ENCODE measurements at regions not wholly inside any gene's neighbourhood (a gene's known extent, or its start where the extent isn't known, plus 50 kb on each side); places are given as distances from the start of the nearest gene placed in this dataset.

DNA sequence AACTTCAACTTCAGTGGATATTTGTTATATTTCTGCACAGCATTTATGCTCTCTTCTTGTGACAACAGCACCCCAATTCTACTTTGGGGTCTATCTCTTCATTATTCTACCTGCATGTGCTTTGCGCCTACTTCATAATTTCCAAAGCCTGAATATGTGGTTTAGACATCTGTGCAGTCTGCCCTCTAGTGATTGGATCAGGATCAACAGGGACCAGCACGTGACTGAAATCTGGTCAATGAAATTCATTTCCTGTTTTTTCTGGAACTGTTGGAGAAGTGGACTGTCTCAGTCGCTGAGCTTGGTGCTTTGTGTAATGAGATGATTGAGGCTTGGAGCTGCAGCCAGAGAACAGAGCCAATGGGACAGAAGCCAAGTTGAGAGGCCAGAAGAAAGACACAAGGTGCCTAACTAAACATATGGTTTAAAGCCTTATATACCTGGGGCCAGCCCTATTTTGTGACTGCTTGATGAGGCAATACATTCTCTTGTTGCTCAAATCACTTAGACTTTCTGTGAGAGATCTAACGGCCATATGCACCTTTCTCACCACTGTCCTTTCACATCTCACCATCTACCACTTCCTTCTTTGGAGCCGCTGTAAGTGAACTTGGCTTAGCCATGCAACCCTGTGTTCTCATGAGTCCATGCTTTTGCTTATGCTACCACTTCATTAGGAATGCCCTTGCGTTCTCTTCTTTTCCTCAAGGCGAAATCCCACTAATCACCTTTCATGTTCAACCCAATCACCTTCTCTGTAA, 68.8 kb upstream of the PPP2R2B start:
- WGBS, 2 donors = 70 to 75% methylated on average over 7 of the region's 7 CpGs
- no peak overlapping the region for H3K27ac ChIP-seq

GRCh38 chr5:146948666-146949065, 70.1 kb upstream of the PPP2R2B start:
- Histone ChIP-seq H3K4me3 (no peak overlapping the region), H3K9me3 (no peaks in the 10 kb centered on the region), H3K27ac (no peak overlapping the region), H3K4me1 (no peaks in the 10 kb centered on the region), H3K27me3 (no peaks in the 10 kb centered on the region), H3K36me3 (no peaks in the 10 kb centered on the region)
- no peak for DNase-seq
- intact Hi-C loops (cut with DNase I) = no loop called here
- TF ChIP-seq POLR2A (IDR thresholded peaks at IDR 0.05) (no peak), POLR2AphosphoS5 (IDR thresholded peaks at IDR 0.05) (no peak), EP300 (IDR thresholded peaks at IDR 0.05) (no peak), CTCF (IDR thresholded peaks at IDR 0.05) (no peak)

More for the DNA sequence above, 68.8 kb upstream of the PPP2R2B start:
- H3K9me3 ChIP-seq = no peaks in the 10 kb centered on the region
- no peak for DNase-seq
- H3K4me1 ChIP-seq = no peaks in the 10 kb centered on the region
- no peaks in the 10 kb centered on the region for H3K36me3 ChIP-seq
- intact Hi-C loops (cut with DNase I) = no loop called here
- TF ChIP-seq EP300 (IDR thresholded peaks at IDR 0.05) (no peak), CTCF (IDR thresholded peaks at IDR 0.05) (no peak), POLR2AphosphoS5 (IDR thresholded peaks at IDR 0.05) (no peak), POLR2A (IDR thresholded peaks at IDR 0.05) (no peak)
- no peak overlapping the region for H3K4me3 ChIP-seq
- H3K27me3 ChIP-seq = no peaks in the 10 kb centered on the region

GRCh38 chr5:146952168-146952567, 73.6 kb upstream of the PPP2R2B start:
- WGBS, 2 donors = 55 to 60% methylated on average over 2 of the region's 2 CpGs
- Histone ChIP-seq H3K27ac (no peak overlapping the region), H3K9me3 (no peaks in the 10 kb centered on the region), H3K27me3 (no peaks in the 10 kb centered on the region), H3K36me3 (no peaks in the 10 kb centered on the region), H3K4me1 (no peaks in the 10 kb centered on the region), H3K4me3 (no peak overlapping the region)
- intact Hi-C loops (cut with DNase I) = no loop called here
- DNase-seq = no peak
- TF ChIP-seq CTCF (IDR thresholded peaks at IDR 0.05) = no peak

GRCh38 chr5:146956217-146956616, 77.7 kb upstream of the PPP2R2B start:
- WGBS, 2 donors = 91 to 95% methylated on average over 1 of the region's 1 CpG
- Histone ChIP-seq H3K4me3 (no peak overlapping the region), H3K36me3 (no peaks in the 10 kb centered on the region), H3K4me1 (no peaks in the 10 kb centered on the region), H3K27ac (no peak overlapping the region), H3K9me3 (no peaks in the 10 kb centered on the region), H3K27me3 (no peaks in the 10 kb centered on the region)
- DNase-seq = no peak
- TF ChIP-seq POLR2A (IDR thresholded peaks at IDR 0.05) (no peak), CTCF (IDR thresholded peaks at IDR 0.05) (no peak)
- intact Hi-C loops (cut with DNase I) = no loop called here

DNA sequence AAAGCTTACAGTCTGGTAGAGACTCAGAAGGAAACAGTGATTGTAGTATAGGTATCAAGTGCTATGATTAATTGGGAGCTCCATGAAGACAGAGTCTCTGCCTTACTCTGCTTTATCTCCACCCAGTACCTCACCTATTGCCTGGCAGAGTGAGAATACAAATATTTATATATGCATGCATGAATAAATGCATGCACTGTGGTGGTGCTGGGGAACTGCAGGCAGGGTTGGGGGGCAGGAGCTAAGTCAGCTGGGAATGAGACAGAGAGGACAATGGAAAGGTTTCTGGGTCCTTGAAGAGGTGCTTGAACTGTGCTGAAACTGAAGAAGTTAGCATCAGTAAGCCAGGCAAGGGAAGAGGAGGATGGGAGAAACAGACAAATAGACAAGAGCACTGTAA, 80.8 kb upstream of the PPP2R2B start:
- Histone ChIP-seq H3K36me3 (no peaks in the 10 kb centered on the region), H3K4me3 (no peak overlapping the region), H3K27ac (no peak overlapping the region), H3K9me3 (no peaks in the 10 kb centered on the region), H3K27me3 (no peaks in the 10 kb centered on the region), H3K4me1 (no peaks in the 10 kb centered on the region)
- TF ChIP-seq POLR2A (IDR thresholded peaks at IDR 0.05) = no peak
- no peak for TF ChIP-seq POLR2AphosphoS5 (IDR thresholded peaks at IDR 0.05)
- TF ChIP-seq CTCF (IDR thresholded peaks at IDR 0.05) = no peak
- TF ChIP-seq EP300 (IDR thresholded peaks at IDR 0.05) = no peak
- no peak for DNase-seq
- intact Hi-C loops (cut with DNase I) = no loop called here
